GM19239 (cell line): ENCODE measurements at regions not wholly inside any gene's neighbourhood (a gene's known extent, or its start where the extent isn't known, plus 50 kb on each side); places are given as distances from the start of the nearest gene placed in this dataset.
"Not testable (repeated sequence)": the region's sequence is repeated elsewhere in the genome, so short reads cannot be mapped to it uniquely, and the experiment has no call there.

Experiments used
- DNase-seq: peaks from one replicate; pipeline ENCODE4 v3.0.0; 2011; ENCODE audit warnings: low spot score; ENCODE audit not compliant: insufficient read length
- FAIRE-seq: peaks from 2 replicates; lab custom pipeline; 2011; peaks lifted over from hg19 to GRCh38; lab: Jason Lieb, UNC

- not testable (repeated sequence) for FAIRE-seq, DNase-seq
These were observed 833.7 kb upstream of the RAG2 start for GRCh38 chr11:37431633-37432230.

GRCh38 chr11:37430966-37431632 is 833.1 kb upstream of the RAG2 start:
- not testable (repeated sequence) for FAIRE-seq, DNase-seq

DNA sequence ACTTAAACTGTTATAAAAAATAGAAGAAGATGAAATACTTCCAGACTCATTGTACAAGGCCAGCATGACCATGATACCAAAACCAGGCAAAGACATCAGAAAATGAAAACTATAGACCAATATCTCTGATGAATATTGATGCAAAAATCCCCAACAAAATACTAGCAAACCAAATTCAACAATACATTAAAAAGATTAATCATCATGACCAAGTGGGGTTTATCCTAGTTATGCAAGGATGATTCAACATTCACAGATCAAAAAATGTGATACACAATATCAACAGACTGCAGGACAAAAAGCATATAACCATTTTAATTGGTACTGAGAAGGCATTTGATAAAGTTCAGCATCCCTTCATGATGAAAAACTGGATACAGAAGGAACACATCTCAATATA is 824.5 kb upstream of the RAG2 start:
- FAIRE-seq = no peak

DNA sequence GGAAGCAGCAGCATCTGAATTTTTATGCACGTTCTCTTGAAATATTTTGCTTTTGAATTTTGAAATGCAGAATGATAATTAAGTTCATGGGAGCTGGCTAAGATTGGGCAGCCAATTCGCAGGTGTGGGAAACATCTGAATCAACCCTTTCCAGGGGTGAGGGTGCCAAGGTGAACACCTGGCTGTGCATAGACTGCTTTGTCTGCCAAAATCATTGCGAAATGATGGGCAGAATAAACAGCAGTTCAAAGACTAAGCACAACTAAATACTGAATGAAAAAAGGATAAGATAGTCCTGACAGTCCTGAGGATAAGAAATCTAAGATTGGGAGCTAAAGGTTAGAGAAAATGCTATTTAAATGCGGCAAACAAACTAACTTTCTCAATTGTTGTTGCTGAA is 813.3 kb upstream of the RAG2 start:
- FAIRE-seq = no peak
- no peak for DNase-seq

More for the DNA sequence above, 824.5 kb upstream of the RAG2 start:
- DNase-seq = no peak

GRCh38 chr11:37409124-37409523 is 811.1 kb upstream of the RAG2 start:
- DNase-seq (no peak), FAIRE-seq (no peak)

- DNase-seq (no peak), FAIRE-seq (no peak)
These were observed 809.4 kb upstream of the RAG2 start for GRCh38 chr11:37407461-37407860.

DNA sequence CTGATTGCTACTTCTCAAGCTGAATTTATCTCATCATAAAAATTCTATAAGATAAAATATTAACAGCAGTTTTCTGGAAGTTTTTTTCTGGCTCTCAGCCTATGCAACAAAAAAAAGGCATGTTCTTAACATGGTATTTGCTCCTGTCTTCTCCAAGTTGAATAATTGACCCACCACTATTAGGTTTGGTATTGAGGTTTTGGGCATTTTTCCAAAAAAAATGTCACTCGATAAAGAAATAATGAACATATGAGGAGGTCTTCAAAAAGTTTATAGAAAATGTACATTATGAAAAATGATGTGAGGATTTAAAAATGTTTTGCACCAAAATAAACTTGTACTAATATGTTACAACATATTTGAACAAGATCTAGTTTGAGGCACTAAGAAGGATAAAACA is 808.6 kb upstream of the RAG2 start:
- no peak for DNase-seq
- no peak for FAIRE-seq

- FAIRE-seq = no peak
- DNase-seq = no peak
These were observed 806.2 kb upstream of the RAG2 start for GRCh38 chr11:37404231-37404630.

DNA sequence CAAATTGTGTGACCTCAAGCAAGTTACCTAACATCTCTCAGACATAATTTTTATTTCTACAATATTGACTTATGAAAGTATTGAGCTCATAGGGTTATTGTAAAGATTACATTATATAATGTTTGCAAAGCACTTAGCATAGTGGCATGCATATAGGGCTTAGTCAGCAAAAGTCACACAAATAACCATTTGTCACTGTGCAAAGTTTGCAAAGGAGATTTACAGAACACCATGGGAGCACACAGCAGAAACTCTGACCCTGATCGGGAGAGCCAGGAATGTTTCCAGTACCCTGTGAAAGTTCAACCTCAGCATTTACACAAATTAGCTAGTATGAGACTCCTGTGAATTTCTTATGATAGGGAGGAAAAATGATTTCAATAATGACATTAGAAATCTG is 804.6 kb upstream of the RAG2 start:
- DNase-seq (no peak), FAIRE-seq (no peak)

DNA sequence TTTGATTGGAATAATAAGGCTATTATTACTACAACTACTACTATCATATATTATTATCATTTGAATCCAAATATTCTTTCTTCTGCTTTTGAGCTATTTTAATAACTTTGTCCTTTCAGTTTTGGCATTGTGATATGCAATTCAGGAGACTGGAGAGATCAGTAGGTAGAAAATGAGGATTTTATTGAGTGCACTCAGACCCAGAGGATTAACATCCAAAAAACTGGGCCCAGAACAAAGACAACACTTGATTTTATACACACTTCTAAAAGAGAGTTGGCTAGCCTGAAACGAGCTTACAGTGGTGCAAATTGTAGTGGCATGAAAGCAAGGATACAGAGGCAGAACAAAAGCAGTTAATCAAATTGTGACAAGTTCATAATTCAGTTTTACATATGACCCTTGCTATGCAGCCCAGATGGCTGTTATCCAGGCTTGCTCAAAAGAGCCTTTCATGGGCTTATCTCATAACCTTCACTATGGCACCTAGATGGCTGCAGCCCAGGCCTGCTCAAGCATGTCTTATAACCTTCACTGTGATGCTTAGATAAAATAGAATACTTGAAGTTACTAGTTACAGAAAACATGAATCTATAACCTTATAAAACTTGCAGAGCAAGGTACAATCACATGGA is 796.3 kb upstream of the RAG2 start:
- FAIRE-seq (no peak), DNase-seq (no peak)

DNA sequence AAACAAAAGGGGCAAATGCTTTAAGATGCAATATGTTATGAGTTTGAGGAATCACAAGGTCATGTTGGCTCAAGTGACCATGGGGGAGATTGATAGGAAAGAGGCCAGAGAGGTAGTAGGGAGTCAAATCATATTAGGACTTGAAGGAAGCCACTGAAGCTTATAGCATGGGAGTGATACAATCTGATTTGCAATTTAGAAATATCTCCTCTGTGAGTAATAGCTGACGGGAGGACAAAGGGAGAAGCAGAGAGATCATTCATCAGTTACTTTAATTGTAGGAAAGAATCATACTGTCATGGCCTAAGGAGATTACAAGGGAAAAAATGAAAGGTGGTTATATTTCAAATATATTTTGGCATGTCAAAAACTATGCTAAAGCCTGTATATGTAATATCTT is 793.6 kb upstream of the RAG2 start:
- DNase-seq (no peak), FAIRE-seq (no peak)

DNA sequence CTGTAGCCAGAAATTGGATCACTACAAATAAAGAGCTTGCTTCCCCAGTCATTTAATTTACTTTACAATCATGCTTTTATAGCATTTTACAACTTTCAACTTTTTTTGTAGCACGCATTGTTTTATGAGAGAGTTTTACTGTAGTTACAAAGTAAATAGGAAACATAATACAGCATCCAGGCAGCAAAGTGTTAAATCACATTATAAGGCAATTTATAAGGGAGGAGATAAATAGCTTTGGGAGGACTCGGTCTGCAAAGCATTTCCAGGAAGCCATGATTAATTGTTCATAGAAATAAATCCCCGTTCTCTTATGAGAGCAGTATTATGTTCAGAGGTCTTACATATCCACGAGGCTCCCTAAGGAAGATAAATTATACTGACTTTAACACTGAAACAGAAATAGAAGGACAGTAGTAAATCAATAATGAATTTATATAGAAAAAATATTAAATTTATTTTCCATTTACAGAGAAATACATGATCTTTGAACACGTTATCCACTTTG is 792.6 kb upstream of the RAG2 start:
- DNase-seq = no peak
- no peak for FAIRE-seq

DNA sequence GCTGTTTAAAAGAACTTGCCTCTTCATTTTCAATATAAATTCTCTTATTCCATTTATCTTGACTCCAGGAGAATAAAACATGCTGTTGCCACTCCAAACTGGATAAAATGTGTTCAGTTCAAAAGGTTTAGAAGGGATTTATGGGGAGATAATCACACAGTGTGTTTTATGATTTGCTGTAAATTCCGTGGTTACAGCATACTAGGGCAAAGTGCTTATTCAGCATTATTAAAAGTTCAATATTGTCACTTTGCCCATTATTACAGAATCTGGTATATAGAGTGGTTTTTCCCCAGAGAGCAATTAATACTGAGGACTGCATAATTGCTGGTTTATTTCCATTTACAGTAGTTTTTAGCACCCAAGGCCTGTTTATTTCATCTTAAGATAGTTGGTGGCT is 780.9 kb upstream of the RAG2 start:
- FAIRE-seq = no peak
- DNase-seq = no peak

DNA sequence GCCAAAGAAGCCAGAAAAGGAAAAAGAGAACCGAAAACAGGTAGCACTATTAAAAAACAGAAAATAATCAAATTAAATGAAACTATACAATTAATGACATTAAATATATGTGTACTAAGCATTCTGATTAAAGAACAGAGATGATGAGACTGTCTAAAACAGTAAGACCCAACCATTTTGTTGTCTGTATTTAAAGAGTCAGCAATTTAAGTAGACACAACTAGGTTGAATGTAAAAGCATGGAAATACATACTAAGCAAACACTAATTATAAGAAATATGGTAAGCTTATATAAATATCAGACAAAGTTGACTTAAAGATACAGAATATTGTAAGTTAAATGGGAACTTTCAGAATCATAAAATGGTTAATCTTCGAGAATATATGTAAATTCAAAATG is 774.6 kb upstream of the RAG2 start:
- no peak for FAIRE-seq
- DNase-seq = no peak

DNA sequence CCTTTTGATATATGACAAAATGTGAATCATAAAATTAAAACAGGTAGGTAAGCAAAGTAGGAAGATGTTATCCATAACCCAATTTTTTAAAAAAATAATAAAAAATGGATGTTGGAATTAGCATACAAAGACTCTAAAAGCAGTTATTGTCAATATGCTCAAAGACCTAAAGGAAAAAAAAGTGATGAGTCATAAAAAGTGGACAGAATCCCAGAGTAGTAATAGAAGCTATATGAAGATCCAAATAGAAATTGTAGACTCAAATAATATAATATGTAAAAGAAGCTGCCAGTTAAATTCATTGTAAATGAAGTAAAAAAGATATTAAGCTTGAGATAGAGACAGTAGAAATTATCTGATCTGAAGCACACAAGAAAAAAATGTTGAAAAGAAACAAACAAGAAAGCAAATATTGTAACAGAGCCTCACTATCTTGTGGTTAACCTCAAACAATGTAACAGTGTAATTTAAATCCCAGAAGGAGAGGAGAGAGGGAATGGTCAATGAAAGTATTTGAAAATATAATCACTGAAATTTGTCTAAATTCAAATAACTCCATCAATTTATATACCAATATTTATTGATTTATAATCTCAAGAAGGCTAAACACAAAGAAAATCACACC is 773.4 kb upstream of the RAG2 start:
- no peak for DNase-seq
- no peak for FAIRE-seq

- no peak for DNase-seq
- no peak for FAIRE-seq
These were observed 772.8 kb upstream of the RAG2 start for GRCh38 chr11:37370817-37371216.

- no peak for DNase-seq
These were observed 766.3 kb upstream of the RAG2 start for GRCh38 chr11:37364246-37364839.

GRCh38 chr11:37353192-37353591 is 755.2 kb upstream of the RAG2 start:
- FAIRE-seq (no peak), DNase-seq (no peak)

More at GRCh38 chr11:37364246-37364839, 766.3 kb upstream of the RAG2 start:
- FAIRE-seq = no peak

DNA sequence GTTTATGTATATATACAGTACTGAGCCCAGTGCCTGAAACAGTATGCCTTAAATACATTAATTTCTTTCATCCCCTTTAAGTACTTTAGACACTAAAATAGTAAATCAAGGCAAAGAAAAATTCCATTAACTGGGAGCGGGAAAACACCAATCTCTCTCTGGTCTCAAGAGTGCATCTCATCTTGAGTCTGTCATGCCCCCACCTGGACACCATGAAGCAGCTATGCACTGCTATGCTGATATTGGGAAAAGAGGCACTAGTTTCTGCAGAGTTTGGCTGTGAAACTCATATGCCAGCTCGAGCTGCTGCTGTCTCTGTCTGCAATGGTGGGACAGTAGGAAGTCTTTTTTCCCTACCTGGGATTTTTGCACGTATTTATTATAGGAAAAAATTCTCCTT is 754.4 kb upstream of the RAG2 start:
- FAIRE-seq (no peak), DNase-seq (no peak)

DNA sequence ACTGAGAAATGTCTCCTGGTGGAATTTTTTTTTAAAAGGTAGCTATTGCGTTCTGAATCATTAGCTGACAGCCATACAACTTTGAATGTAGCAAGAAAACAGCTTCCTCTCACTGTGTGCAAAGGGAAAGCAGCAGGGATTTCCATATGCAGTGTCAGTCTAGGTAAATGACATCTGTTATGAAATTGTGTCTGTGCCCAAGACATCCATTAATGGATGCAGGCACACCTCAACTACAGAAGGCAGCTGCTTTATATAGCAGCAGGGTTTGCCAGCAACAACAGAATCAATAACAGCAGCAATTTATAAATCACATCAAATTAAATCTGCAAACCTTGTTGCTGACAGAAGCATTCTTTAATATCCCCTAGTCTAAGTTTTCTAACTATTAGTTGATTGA is 745.3 kb upstream of the RAG2 start:
- no peak for DNase-seq
- FAIRE-seq = no peak

DNA sequence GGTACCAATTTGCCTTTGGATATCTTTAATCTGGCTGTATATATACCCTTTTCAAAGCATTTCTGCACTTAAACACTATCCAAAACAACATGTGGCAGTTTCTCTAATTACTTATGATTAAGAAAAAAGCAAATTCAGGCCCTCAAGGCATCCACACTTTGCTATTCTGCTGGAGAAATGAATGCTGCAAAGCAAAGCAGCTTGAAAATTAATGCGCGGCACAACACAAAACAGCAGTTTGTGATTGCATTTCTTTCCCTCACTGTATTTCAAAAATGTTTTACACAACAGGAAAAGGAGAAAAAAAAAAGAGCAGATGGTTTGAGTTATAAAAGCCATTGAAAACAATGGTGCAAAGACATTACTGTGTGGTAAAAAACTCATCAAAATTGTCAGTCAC is 738.4 kb upstream of the RAG2 start:
- FAIRE-seq = no peak

More for the DNA sequence above, 738.4 kb upstream of the RAG2 start:
- no peak for DNase-seq
